Testis (tissue), 2 donors: ENCODE measurements at regions not wholly inside any gene's neighbourhood (a gene's known extent, or its start where the extent isn't known, plus 50 kb on each side); places are given as distances from the start of the nearest gene placed in this dataset.

Experiments used
- POLR2A ChIP-seq: fragments of 450-650 bp; IDR thresholded peaks from one replicate; pipeline ENCODE4 v1.6.1; 2017; ENCODE audit warnings: antibody characterized with exemption, mild to moderate bottlenecking, moderate library complexity
- TF ChIP-seq, protein P1 (sequence below), 3 experiments: fragments of 450-650 bp in 2 of 3; fragments of 200-600 bp in 1 of 3; sonication (generic) in 1 of 3; IDR thresholded peaks; one replicate each; pipeline ENCODE4 v1.5.1; 2016 to 2019; ENCODE audit warnings: antibody characterized with exemption in 3 of 3, mild to moderate bottlenecking in 2 of 3, moderate library complexity in 1 of 3

DNA sequence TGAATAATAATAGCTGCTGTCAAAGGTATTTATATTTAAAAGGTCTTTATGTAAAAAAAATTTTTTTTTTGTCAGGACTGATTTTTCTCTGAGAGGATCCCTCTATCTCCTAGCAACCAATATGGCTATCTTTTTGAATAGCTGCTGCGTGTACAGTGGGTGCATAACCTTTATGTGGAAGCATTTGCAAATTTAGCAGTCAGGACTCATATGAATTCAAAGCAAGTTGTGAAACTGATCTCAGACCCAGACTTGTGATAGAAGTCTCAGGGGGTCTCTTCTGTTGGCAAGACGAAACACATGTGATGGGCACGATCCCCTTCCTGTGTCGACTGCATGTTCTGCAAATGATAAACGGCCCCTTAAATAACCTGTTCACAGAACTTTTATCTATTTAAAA, 114.1 kb upstream of the ARGLU1 start:
- TF ChIP-seq, protein P1, sequence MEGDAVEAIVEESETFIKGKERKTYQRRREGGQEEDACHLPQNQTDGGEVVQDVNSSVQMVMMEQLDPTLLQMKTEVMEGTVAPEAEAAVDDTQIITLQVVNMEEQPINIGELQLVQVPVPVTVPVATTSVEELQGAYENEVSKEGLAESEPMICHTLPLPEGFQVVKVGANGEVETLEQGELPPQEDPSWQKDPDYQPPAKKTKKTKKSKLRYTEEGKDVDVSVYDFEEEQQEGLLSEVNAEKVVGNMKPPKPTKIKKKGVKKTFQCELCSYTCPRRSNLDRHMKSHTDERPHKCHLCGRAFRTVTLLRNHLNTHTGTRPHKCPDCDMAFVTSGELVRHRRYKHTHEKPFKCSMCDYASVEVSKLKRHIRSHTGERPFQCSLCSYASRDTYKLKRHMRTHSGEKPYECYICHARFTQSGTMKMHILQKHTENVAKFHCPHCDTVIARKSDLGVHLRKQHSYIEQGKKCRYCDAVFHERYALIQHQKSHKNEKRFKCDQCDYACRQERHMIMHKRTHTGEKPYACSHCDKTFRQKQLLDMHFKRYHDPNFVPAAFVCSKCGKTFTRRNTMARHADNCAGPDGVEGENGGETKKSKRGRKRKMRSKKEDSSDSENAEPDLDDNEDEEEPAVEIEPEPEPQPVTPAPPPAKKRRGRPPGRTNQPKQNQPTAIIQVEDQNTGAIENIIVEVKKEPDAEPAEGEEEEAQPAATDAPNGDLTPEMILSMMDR (IDR thresholded peaks at IDR 0.05): no peak
- TF ChIP-seq POLR2A: no peak
